Calu3 (cell line): ENCODE measurements at regions not wholly inside any gene's neighbourhood (a gene's known extent, or its start where the extent isn't known, plus 50 kb on each side); places are given as distances from the start of the nearest gene placed in this dataset.

Experiments used
- BruUV-seq: library from RNA; stranded (reverse); fragments of 400-500 nt; replicated peaks from 2 replicates; lab custom pipeline; 2021; lab: Mats Ljungman, UMichigan
- CTCF ChIA-PET: fragments of 300-600 bp; sonication (Branson Sonifier 250); formaldehyde crosslinking; loops from one replicate; lab custom pipeline; 2022; ENCODE audit warnings: antibody characterized with exemption; lab: Charles Lee
- DNase-seq: peaks from one replicate; pipeline ENCODE4 v3.0.0; 2022
- H3K27ac Mint-ChIP-seq: one replicate; pipeline ENCODE4 v1.8.0; 2022; ENCODE audit warnings: mixed read lengths; ENCODE audit not compliant: unreplicated experiment
- H3K27me3 Mint-ChIP-seq: one replicate; pipeline ENCODE4 v1.8.0; 2022; ENCODE audit warnings: mixed read lengths; ENCODE audit not compliant: unreplicated experiment
- H3K36me3 Mint-ChIP-seq: one replicate; pipeline ENCODE4 v1.8.0; 2022; ENCODE audit warnings: mild to moderate bottlenecking, moderate library complexity, mixed read lengths; ENCODE audit not compliant: insufficient read depth, unreplicated experiment
- H3K4me1 Mint-ChIP-seq: one replicate; pipeline ENCODE4 v1.8.0; 2022; ENCODE audit warnings: mild to moderate bottlenecking, low read depth, mixed read lengths; ENCODE audit not compliant: unreplicated experiment
- H3K4me3 Mint-ChIP-seq: one replicate; pipeline ENCODE4 v1.8.0; 2022; ENCODE audit warnings: mild to moderate bottlenecking, low read depth, moderate library complexity, mixed read lengths; ENCODE audit not compliant: unreplicated experiment
- H3K9me3 Mint-ChIP-seq: one replicate; pipeline ENCODE4 v1.8.0; 2022; ENCODE audit warnings: low read depth, mixed read lengths; ENCODE audit not compliant: unreplicated experiment
- CTCF ChIP-seq: fragments of 200-600 bp; IDR thresholded peaks from one replicate; pipeline ENCODE4 v1.8.0; 2022; ENCODE audit warnings: antibody characterized with exemption; ENCODE audit not compliant: unreplicated experiment
- intact Hi-C: fragments of 100-400 bp; cut with micrococcal nuclease; formaldehyde crosslinking; loops from one replicate; pipeline ENCODE4 v1.10.0; 2022; ENCODE audit not compliant: unreplicated experiment

DNA sequence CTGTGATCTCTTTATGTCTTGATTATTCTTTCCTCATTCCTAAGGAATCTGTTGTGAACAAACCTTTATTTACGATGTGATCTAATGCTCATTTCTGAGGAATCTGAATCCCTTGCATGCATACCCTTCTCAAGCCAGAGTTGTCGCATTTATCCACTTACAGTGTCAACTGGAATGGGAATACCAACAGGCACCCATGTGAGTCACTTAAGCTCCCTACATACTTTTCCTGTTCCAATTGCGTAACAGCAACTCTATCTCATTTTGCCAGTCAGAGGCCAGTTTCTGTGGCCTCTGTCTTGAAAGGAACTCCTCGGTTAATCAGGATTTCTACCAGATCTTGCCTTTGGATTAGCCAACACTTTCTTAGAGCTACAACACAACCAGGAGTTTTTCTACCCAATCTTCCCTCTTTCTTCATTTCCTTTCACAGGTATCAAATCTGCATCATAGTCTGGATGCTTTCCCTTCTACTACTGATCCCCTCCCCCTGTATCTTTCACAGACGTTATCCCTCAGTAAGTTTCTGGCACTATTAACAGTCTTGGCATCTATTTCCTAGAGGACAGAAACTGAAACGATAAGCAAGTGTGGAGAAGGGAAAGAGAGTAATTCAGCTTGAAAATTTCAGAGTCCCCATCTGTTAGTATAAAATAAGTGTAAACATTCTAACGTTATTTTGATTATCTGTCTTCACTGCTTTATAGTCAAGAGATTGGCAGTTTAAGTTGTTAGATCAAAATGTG, 66.8 kb upstream of the BCHE start:
- intact Hi-C loops, result no loop called here
- no peak for DNase-seq
- BruUV-seq, result no TSS peak
- H3K4me1 Mint-ChIP-seq, result no peaks in the 10 kb centered on the region
- no peak overlapping the region for H3K27ac Mint-ChIP-seq
- peaks cover 9% of the 10 kb centered on the region for H3K9me3 Mint-ChIP-seq
- TF ChIP-seq CTCF, result no peak
- no peaks in the 10 kb centered on the region for H3K27me3 Mint-ChIP-seq
- CTCF ChIA-PET, result no interaction called here
- H3K4me3 Mint-ChIP-seq, result no peak overlapping the region
- no peaks in the 10 kb centered on the region for H3K36me3 Mint-ChIP-seq

DNA sequence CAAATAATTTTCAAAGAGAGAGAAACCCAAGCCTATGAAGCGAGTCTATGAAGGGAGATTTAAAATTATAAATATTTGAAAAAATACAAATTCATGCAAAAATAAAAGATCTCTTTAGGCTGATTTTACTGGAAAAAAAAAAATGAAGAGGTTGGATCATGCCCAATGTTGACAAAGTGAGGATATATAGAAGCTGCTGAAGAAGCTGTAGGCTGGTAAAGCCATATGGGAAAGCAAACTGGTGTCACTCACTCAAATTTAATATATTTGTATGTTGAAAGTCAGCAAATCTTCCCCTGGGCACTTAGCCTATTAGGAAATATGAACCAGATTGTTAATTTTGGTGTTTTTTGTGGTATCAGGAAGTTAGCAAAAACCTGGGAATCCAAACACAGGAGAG, 61.8 kb upstream of the BCHE start:
- no peaks in the 10 kb centered on the region for H3K27me3 Mint-ChIP-seq
- no peak for TF ChIP-seq CTCF
- BruUV-seq, result no TSS peak
- H3K4me1 Mint-ChIP-seq, result no peaks in the 10 kb centered on the region
- H3K9me3 Mint-ChIP-seq, result peaks cover 6% of the 10 kb centered on the region
- intact Hi-C loops, result no loop called here
- no peak overlapping the region for H3K4me3 Mint-ChIP-seq
- H3K36me3 Mint-ChIP-seq, result no peaks in the 10 kb centered on the region
- CTCF ChIA-PET, result no interaction called here
- H3K27ac Mint-ChIP-seq, result no peak overlapping the region
- DNase-seq, result no peak

GRCh38 chr3:165897137-165897536, 59.9 kb upstream of the BCHE start:
- intact Hi-C loops, result no loop called here
- no peak for TF ChIP-seq CTCF
- no peak for DNase-seq
- CTCF ChIA-PET, result interaction anchor here (0.7 kb wide), 2 partner anchors 177 to 1973 kb away, joined by 3 to 4 read pairs; no protein-coding TSS in a partner anchor
- no TSS peak for BruUV-seq
- H3K4me3 Mint-ChIP-seq, result no peak overlapping the region
- no peaks in the 10 kb centered on the region for H3K27me3 Mint-ChIP-seq
- H3K4me1 Mint-ChIP-seq, result no peaks in the 10 kb centered on the region
- no peaks in the 10 kb centered on the region for H3K36me3 Mint-ChIP-seq
- H3K9me3 Mint-ChIP-seq, result peaks cover 2% of the 10 kb centered on the region
- no peak overlapping the region for H3K27ac Mint-ChIP-seq

- BruUV-seq, result no TSS peak
- CTCF ChIA-PET, result no interaction called here
- Mint-ChIP-seq H3K36me3 (no peaks in the 10 kb centered on the region), H3K9me3 (peaks cover 2% of the 10 kb centered on the region), H3K4me3 (no peak overlapping the region), H3K27ac (no peak overlapping the region), H3K4me1 (no peaks in the 10 kb centered on the region), H3K27me3 (no peaks in the 10 kb centered on the region)
- peak; percentile 44 for DNase-seq
- TF ChIP-seq CTCF, result peak; percentile 48
- intact Hi-C loops, result no loop called here
Observed at GRCh38 chr3:165895919-165896318, 58.7 kb upstream of the BCHE start.
